HepG2 (cell line): ENCODE measurements at regions not wholly inside any gene's neighbourhood (a gene's known extent, or its start where the extent isn't known, plus 50 kb on each side); places are given as distances from the start of the nearest gene placed in this dataset.

Experiments
- ATAC-seq: fragments of 200-7000 bp; cut with Tn5 transposase; 3 replicates; pipeline ENCODE4 v1.9.1; 2020; ENCODE audit warnings: mild to moderate bottlenecking, moderate library complexity
- BruUV-seq: library from RNA; stranded (reverse); fragments of 400-500 nt; replicated peaks from 2 replicates; lab custom pipeline; 2021; lab: Mats Ljungman, UMichigan
- CTCF ChIA-PET: fragments of 300-600 bp; formaldehyde crosslinking; extraction: SDS; loops from one replicate; lab custom pipeline; 2021; ENCODE audit warnings: low total read pairs, inconsistent platforms, low intra/inter-chr PET ratio; lab: Yijun Ruan, JAX
- POLR2A ChIA-PET: fragments of 350-600 bp; sonication (Branson Sonifier 250); formaldehyde crosslinking; loops from one replicate; lab custom pipeline; 2020; ENCODE audit warnings: antibody characterized with exemption, inconsistent platforms; lab: Yijun Ruan, JAX
- DNase-seq: peaks from one replicate; pipeline ENCODE4 v3.0.0-alpha.2; 2015; ENCODE audit warnings: low spot score
- FAIRE-seq: peaks from 3 replicates; lab custom pipeline; 2011; peaks lifted over from hg19 to GRCh38; lab: Jason Lieb, UNC
- H2AFZ ChIP-seq: one replicate; pipeline ENCODE4 v1.6.1; 2011; ENCODE audit warnings: low read length, inconsistent platforms
- H3K27ac ChIP-seq: fragments of 300-600 bp; 3 replicates; pipeline ENCODE4 v1.8.0; 2011; ENCODE audit warnings: mixed run types, mild to moderate bottlenecking, mixed read lengths, low read length, inconsistent platforms; ENCODE audit not compliant: insufficient read depth; ENCODE audit errors: extremely low read length
- H3K27me3 ChIP-seq, 2 experiments: fragments of 200-600 bp in 1 of 2; 2 replicates in 1 of 2; 3 replicates in 1 of 2; pipeline versions ENCODE4 v1.6.0 to v1.8.0; 2011; ENCODE audit warnings: low read length in 2 of 2, mild to moderate bottlenecking in 2 of 2, moderate library complexity in 2 of 2, inconsistent platforms in 1 of 2; ENCODE audit not compliant: insufficient read depth in 2 of 2, control insufficient read depth in 1 of 2
- H3K36me3 ChIP-seq, 2 experiments: fragments of 200-600 bp in 1 of 2; replicated peaks in 1 of 2; 2 replicates in 1 of 2; 3 replicates in 1 of 2; pipeline versions ENCODE4 v1.5.1 to v1.8.0; 2011; ENCODE audit warnings: low read length in 2 of 2, inconsistent platforms in 1 of 2; ENCODE audit not compliant: insufficient read depth in 2 of 2, control insufficient read depth in 1 of 2
- H3K4me1 ChIP-seq: 2 replicates; pipeline ENCODE4 v1.5.1; 2012; ENCODE audit warnings: low read length, inconsistent platforms; ENCODE audit not compliant: insufficient read depth
- H3K4me2 ChIP-seq: 2 replicates; pipeline ENCODE4 v1.6.0; 2011; ENCODE audit warnings: low read depth, low read length, inconsistent platforms
- H3K4me3 ChIP-seq, 3 experiments: fragments of 200-600 bp in 1 of 3; sonication (generic), shearing (Covaris generic) in 1 of 3; replicated peaks in 1 of 3; 2 replicates each; pipeline ENCODE4 v1.5.1; 2011 to 2016; ENCODE audit warnings: low read length in 3 of 3, inconsistent platforms in 2 of 3, low read depth in 2 of 3, mild to moderate bottlenecking in 2 of 3, control low read depth in 1 of 3, mixed read lengths in 1 of 3; ENCODE audit not compliant: insufficient read depth in 1 of 3
- H3K79me2 ChIP-seq: one replicate; pipeline ENCODE4 v1.6.1; 2011; ENCODE audit warnings: low read length, inconsistent platforms; ENCODE audit not compliant: insufficient read depth
- H3K9ac ChIP-seq: 2 replicates; pipeline ENCODE4 v1.6.0; 2011; ENCODE audit warnings: mild to moderate bottlenecking, low read depth, low read length, inconsistent platforms; ENCODE audit not compliant: insufficient read depth
- H3K9me3 ChIP-seq: 2 replicates; pipeline ENCODE4 v1.5.1; 2012; ENCODE audit warnings: mild to moderate bottlenecking, low read length
- H4K20me1 ChIP-seq: 2 replicates; pipeline ENCODE4 v1.6.0; 2011; ENCODE audit warnings: inconsistent platforms, mild to moderate bottlenecking, low read length, moderate library complexity; ENCODE audit not compliant: insufficient read depth
- ATAD3A ChIP-seq: sonication (generic); formaldehyde crosslinking; IDR thresholded peaks from 2 replicates; pipeline ENCODE4 v1.4.0; 2020; ENCODE audit warnings: missing genetic modification reagents
- CENPBD1 ChIP-seq: sonication (generic); formaldehyde crosslinking; IDR thresholded peaks from 2 replicates; pipeline ENCODE4 v1.8.0; 2022; ENCODE audit warnings: missing genetic modification reagents, low read depth, mild to moderate bottlenecking, borderline replicate concordance
- GTF2F1 ChIP-seq: fragments of 150-350 bp; IDR thresholded peaks from 2 replicates; pipeline ENCODE4 v1.6.1; 2014; ENCODE audit warnings: low read length
- MATR3 ChIP-seq: sonication (generic); formaldehyde crosslinking; IDR thresholded peaks from 2 replicates; pipeline ENCODE4 v1.4.0; 2020; ENCODE audit warnings: missing genetic modification reagents
- NCOA2 ChIP-seq: sonication (generic); formaldehyde crosslinking; IDR thresholded peaks from 2 replicates; pipeline ENCODE4 v1.8.0; 2022; ENCODE audit warnings: inconsistent platforms
- NFYB ChIP-seq: sonication (generic); formaldehyde crosslinking; IDR thresholded peaks from 2 replicates; pipeline ENCODE4 v1.4.0; 2020; ENCODE audit warnings: missing genetic modification reagents
- NR2F2 ChIP-seq: IDR thresholded peaks from 2 replicates; pipeline ENCODE4 v1.6.1; 2012; ENCODE audit warnings: low read depth, inconsistent platforms, borderline replicate concordance
- PHF5A ChIP-seq: IDR thresholded peaks from one replicate; pipeline ENCODE4 v1.6.1; 2018; ENCODE audit warnings: low read depth, missing genetic modification reagents; ENCODE audit not compliant: unreplicated experiment
- RBM39 ChIP-seq: fragments of 200-400 bp; formaldehyde crosslinking; IDR thresholded peaks from one replicate; pipeline ENCODE4 v1.6.1; 2018; ENCODE audit warnings: antibody characterized with exemption, mild to moderate bottlenecking, low read depth, low read length; ENCODE audit not compliant: poor library complexity, severe bottlenecking
- SIN3B ChIP-seq: fragments of 150-350 bp; IDR thresholded peaks from 2 replicates; pipeline ENCODE4 v1.6.1; 2014; ENCODE audit warnings: low read length
- SOX13 ChIP-seq, 3 experiments: fragments of 450-650 bp in 1 of 3; sonication (generic) in 1 of 3; formaldehyde crosslinking in 1 of 3; IDR thresholded peaks in 2 of 3; conservative IDR thresholded peaks in 1 of 3; 2 replicates each; pipeline versions ENCODE4 v1.5.0 to v1.6.1; 2016 to 2020; ENCODE audit warnings: antibody characterized with exemption in 1 of 3, mild to moderate bottlenecking in 1 of 3, missing compliant biosample characterization in 1 of 3, missing genetic modification reagents in 1 of 3, moderate library complexity in 1 of 3
- ZEB1 ChIP-seq: IDR thresholded peaks from 2 replicates; pipeline ENCODE4 v1.6.1; 2012; ENCODE audit warnings: mild to moderate bottlenecking, low read depth, inconsistent platforms; ENCODE audit not compliant: insufficient replicate concordance
- ZNF207 ChIP-seq: fragments of 450-650 bp; IDR thresholded peaks from 2 replicates; pipeline ENCODE4 v1.6.1; 2016; ENCODE audit warnings: antibody characterized with exemption, borderline replicate concordance
- ZNF460 ChIP-seq: sonication (generic); formaldehyde crosslinking; IDR thresholded peaks from 2 replicates; pipeline ENCODE4 v1.5.1; 2020; ENCODE audit warnings: missing genetic modification reagents, mild to moderate bottlenecking, borderline replicate concordance
- ZNF569 ChIP-seq: sonication (generic); formaldehyde crosslinking; IDR thresholded peaks from 2 replicates; pipeline ENCODE4 v1.5.0; 2020; ENCODE audit warnings: mild to moderate bottlenecking, missing genetic modification reagents, moderate library complexity, borderline replicate concordance
- ZNF644 ChIP-seq: IDR thresholded peaks from 2 replicates; pipeline ENCODE4 v1.6.1; 2016; ENCODE audit warnings: low read depth
- ZNF747 ChIP-seq: sonication (generic); formaldehyde crosslinking; IDR thresholded peaks from 2 replicates; pipeline ENCODE4 v1.8.1; 2023; ENCODE audit warnings: missing genetic modification reagents, mild to moderate bottlenecking, borderline replicate concordance
- WGBS: methylation state at CpG from one replicate; pipeline ENCODE4 v1.1.6; 2017; ENCODE audit warnings: low lambda C conversion rate; 5-methylcytosine and 5-hydroxymethylcytosine counted together
- in situ Hi-C: cut with HindIII; loops from 2 replicates; pipeline ENCODE4 v1.10.0; 2017; ENCODE audit warnings: low pct_unique_long_range_greater_than_20kb; ENCODE audit not compliant: extremely low pct_ligation_motif_present
- intact Hi-C: fragments of 100-400 bp; cut with micrococcal nuclease; formaldehyde crosslinking; loops from one replicate; pipeline ENCODE4 v1.10.0; 2022; ENCODE audit not compliant: unreplicated experiment

DNA sequence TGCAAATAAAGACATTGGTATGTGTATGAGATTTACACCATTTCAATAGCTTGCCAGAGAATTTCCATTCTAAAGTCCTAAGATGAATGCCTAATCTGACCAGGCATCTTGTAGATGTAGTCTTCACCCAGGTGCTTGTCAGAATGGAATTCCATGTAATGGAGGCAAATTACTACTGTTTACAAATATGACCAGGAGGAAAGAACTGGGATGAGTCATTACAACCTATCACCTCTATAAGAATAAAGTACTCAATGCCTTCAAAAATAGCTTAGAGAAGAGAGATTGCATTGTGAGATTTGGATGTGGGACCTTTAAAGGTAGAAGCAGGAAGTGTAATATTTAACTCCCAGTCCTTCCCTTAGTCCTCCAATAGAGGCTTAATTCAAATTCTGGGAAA is 507.0 kb upstream of the PTGER4 start:
- Histone ChIP-seq H4K20me1 (no peaks in the 10 kb centered on the region), H3K36me3 (no peaks in the 10 kb centered on the region), H3K4me2 (no peak overlapping the region), H3K27me3 (no peaks in the 10 kb centered on the region), H3K9me3 (peaks cover 68% of the 10 kb centered on the region), H3K4me1 (no peaks in the 10 kb centered on the region), H3K79me2 (no peaks in the 10 kb centered on the region), H3K27ac (no peak overlapping the region), H2AFZ (no peak overlapping the region), H3K9ac (no peak overlapping the region), H3K4me3 (no peak overlapping the region)
- no peak for FAIRE-seq
- TF ChIP-seq NCOA2 (CRISPR knock-in tag) (no peak), ZNF460 (CRISPR knock-in tag) (no peak), ZNF644 (no peak), ZEB1 (no peak), RBM39 (no peak), ZNF207 (no peak), GTF2F1 (no peak), PHF5A (CRISPR knock-in tag) (no peak)
- CTCF ChIA-PET: no interaction called here
- ATAC-seq: no peak
- intact Hi-C loops: no loop called here
- in situ Hi-C loops: no loop called here
- no peak for DNase-seq
- BruUV-seq: no TSS peak
- POLR2A ChIA-PET: no interaction called here

- WGBS: 0% methylated on average over 2 of the region's 2 CpGs
- Histone ChIP-seq H4K20me1 (no peaks in the 10 kb centered on the region), H3K27ac (no peak overlapping the region), H3K36me3 (no peaks in the 10 kb centered on the region), H3K4me3 (no peak overlapping the region)
- CTCF ChIA-PET: no interaction called here
- FAIRE-seq: no peak
- TF ChIP-seq ATAD3A (no peak), NFYB (no peak), SIN3B (no peak), NR2F2 (no peak), MATR3 (CRISPR knock-in tag) (no peak), SOX13 (IDR thresholded peaks at IDR 0.05) (no peak), SOX13 (CRISPR knock-in tag; conservative IDR thresholded peaks at IDR 0.05 in 1 of 2, IDR thresholded peaks at IDR 0.05 in 1 of 2) (no peak), ZNF747 (CRISPR knock-in tag) (no peak), CENPBD1 (no peak), ZNF569 (CRISPR knock-in tag) (no peak)
- TF ChIP-seq, all 625 proteins: peak for 0
- ATAC-seq (no peak), DNase-seq (no peak)
- in situ Hi-C loops (no loop called here), intact Hi-C loops (no loop called here)
- Histone ChIP-seq H3K9ac (no peak overlapping the region), H3K4me1 (no peaks in the 10 kb centered on the region), H3K9me3 (peaks cover 68% of the 10 kb centered on the region), H3K79me2 (no peaks in the 10 kb centered on the region), H3K27me3 (no peaks in the 10 kb centered on the region; a peak in 1 of 5 replicates), H3K4me2 (no peak overlapping the region), H2AFZ (no peak overlapping the region)
- BruUV-seq: no TSS peak
- POLR2A ChIA-PET: no interaction called here
Observed at GRCh38 chr5:40171971-40172370, 507.7 kb upstream of the PTGER4 start.
